H1 (cell line): ENCODE measurements at regions not wholly inside any gene's neighbourhood (a gene's known extent, or its start where the extent isn't known, plus 50 kb on each side); places are given as distances from the start of the nearest gene placed in this dataset.

Experiments used
- CTCF ChIA-PET: fragments of 300-600 bp; sonication (Branson Sonifier 250); formaldehyde crosslinking; loops from one replicate; lab custom pipeline; 2021; ENCODE audit not compliant: partially characterized antibody; lab: Charles Lee
- POLR2A ChIA-PET: fragments of 300-600 bp; sonication (Branson Sonifier 250); formaldehyde crosslinking; loops from one replicate; lab custom pipeline; 2021; ENCODE audit warnings: inconsistent platforms; ENCODE audit not compliant: partially characterized antibody; lab: Charles Lee
- DNase-seq, 2 experiments: peaks; one replicate each; pipeline versions ENCODE4 v3.0.0 to v3.0.0-alpha.2; 2010 to 2022; ENCODE audit warnings: low spot score in 2 of 2, low read depth in 1 of 2, mixed read lengths in 1 of 2
- FAIRE-seq: peaks from 2 replicates; lab custom pipeline; 2011; peaks lifted over from hg19 to GRCh38; lab: Jason Lieb, UNC
- H2AFZ ChIP-seq: 2 replicates; pipeline ENCODE4 v1.8.1; 2012; ENCODE audit warnings: low read length, inconsistent platforms
- H2AK5ac ChIP-seq: 2 replicates; pipeline ENCODE4 v1.6.1; 2013; ENCODE audit warnings: low read depth, low read length
- H2BK120ac ChIP-seq: replicated peaks from 2 replicates; pipeline ENCODE3; 2013; ENCODE audit warnings: low read depth, low read length, inconsistent platforms
- H2BK12ac ChIP-seq: 2 replicates; pipeline ENCODE4 v1.6.1; 2013; ENCODE audit warnings: low read depth, low read length
- H2BK15ac ChIP-seq: 2 replicates; pipeline ENCODE4 v1.6.1; 2013; ENCODE audit warnings: low read length
- H2BK20ac ChIP-seq: 2 replicates; pipeline ENCODE4 v1.6.1; 2013; ENCODE audit warnings: low read length
- H2BK5ac ChIP-seq: 2 replicates; pipeline ENCODE4 v1.6.1; 2013; ENCODE audit warnings: low read depth, low read length
- H3K14ac ChIP-seq: 2 replicates; pipeline ENCODE4 v1.6.1; 2013; ENCODE audit warnings: inconsistent platforms; ENCODE audit not compliant: insufficient read length
- H3K18ac ChIP-seq: 2 replicates; pipeline ENCODE4 v1.6.1; 2013; ENCODE audit warnings: low read length; ENCODE audit errors: extremely low read depth
- H3K23ac ChIP-seq: 2 replicates; pipeline ENCODE4 v1.6.1; 2013; ENCODE audit warnings: inconsistent platforms; ENCODE audit not compliant: insufficient read length
- H3K23me2 ChIP-seq: 2 replicates; pipeline ENCODE4 v1.6.1; 2013; ENCODE audit warnings: low read depth, low read length
- H3K27ac ChIP-seq: 2 replicates; pipeline ENCODE4 v1.6.1; 2011; ENCODE audit warnings: low read depth, low read length, inconsistent platforms
- H3K27me3 ChIP-seq, 4 experiments: replicated peaks in 1 of 4; 1 replicate in 1 of 4; 2 replicates in 3 of 4; pipeline versions ENCODE4 v1.6.1 to v1.8.1; 2011 to 2013; ENCODE audit warnings: low read length in 3 of 4, mild to moderate bottlenecking in 3 of 4, inconsistent platforms in 2 of 4, mixed read lengths in 2 of 4, moderate library complexity in 1 of 4; ENCODE audit not compliant: control insufficient read depth in 3 of 4, insufficient read depth in 3 of 4; ENCODE audit errors: extremely low read depth in 1 of 4
- H3K36me3 ChIP-seq, 4 experiments: 2 replicates each; pipeline versions ENCODE4 v1.6.1 to v1.8.1; 2011 to 2013; ENCODE audit warnings: mild to moderate bottlenecking in 4 of 4, low read length in 3 of 4, moderate library complexity in 2 of 4, control low read depth in 1 of 4, inconsistent platforms in 1 of 4; ENCODE audit not compliant: insufficient read depth in 4 of 4, control insufficient read depth in 2 of 4
- H3K4ac ChIP-seq: replicated peaks from 2 replicates; pipeline ENCODE3; 2013; ENCODE audit warnings: low read length, low read depth, mixed read lengths, inconsistent platforms; ENCODE audit not compliant: insufficient read length
- H3K4me1 ChIP-seq, 4 experiments: replicated peaks in 1 of 4; 1 replicate in 1 of 4; 2 replicates in 3 of 4; pipeline versions ENCODE4 v1.6.1 to v1.8.1; 2011 to 2013; ENCODE audit warnings: low read length in 3 of 4, inconsistent platforms in 2 of 4, mixed read lengths in 1 of 4; ENCODE audit not compliant: insufficient read depth in 4 of 4, control insufficient read depth in 3 of 4
- H3K4me2 ChIP-seq, 2 experiments: 2 replicates each; pipeline versions ENCODE4 v1.6.1 to v1.8.1; 2011 to 2013; ENCODE audit warnings: low read depth in 2 of 2, low read length in 2 of 2, control low read depth in 1 of 2, inconsistent platforms in 1 of 2, mild to moderate bottlenecking in 1 of 2; ENCODE audit not compliant: insufficient read depth in 1 of 2
- H3K4me3 ChIP-seq, 4 experiments: fragments of 200-600, 300-600 bp in 1 of 4; sonication (generic), shearing (Covaris generic), sonication (Bioruptor Twin) in 1 of 4; 2 replicates each; pipeline versions ENCODE4 v1.5.1 to v1.8.1; 2011 to 2016; ENCODE audit warnings: low read length in 4 of 4, low read depth in 3 of 4, control low read depth in 2 of 4, inconsistent platforms in 2 of 4, mild to moderate bottlenecking in 2 of 4, mixed read lengths in 1 of 4, moderate library complexity in 1 of 4; ENCODE audit not compliant: insufficient read depth in 2 of 4; ENCODE audit errors: extremely low read depth in 1 of 4
- H3K56ac ChIP-seq: replicated peaks from 2 replicates; pipeline ENCODE3; 2013; ENCODE audit warnings: low read depth, mild to moderate bottlenecking, mixed read lengths, low read length, inconsistent platforms; ENCODE audit not compliant: insufficient read length
- H3K79me1 ChIP-seq: 2 replicates; pipeline ENCODE4 v1.6.1; 2013; ENCODE audit warnings: low read depth, low read length, control low read depth
- H3K79me2 ChIP-seq, 2 experiments: 2 replicates each; pipeline versions ENCODE4 v1.6.1 to v1.8.1; 2012 to 2013; ENCODE audit warnings: low read length in 2 of 2, mild to moderate bottlenecking in 2 of 2, inconsistent platforms in 1 of 2; ENCODE audit not compliant: insufficient read depth in 2 of 2, control insufficient read depth in 1 of 2
- H3K9ac ChIP-seq, 4 experiments: replicated peaks in 1 of 4; 1 replicate in 1 of 4; 2 replicates in 3 of 4; pipeline versions ENCODE4 v1.6.1 to v1.8.1; 2011 to 2013; ENCODE audit warnings: low read depth in 3 of 4, low read length in 3 of 4, control low read depth in 2 of 4, mild to moderate bottlenecking in 2 of 4, moderate library complexity in 2 of 4, inconsistent platforms in 1 of 4; ENCODE audit errors: extremely low read depth in 1 of 4
- H3K9me3 ChIP-seq, 2 experiments: 2 replicates each; pipeline versions ENCODE4 v1.6.1 to v1.8.1; 2012 to 2013; ENCODE audit warnings: mild to moderate bottlenecking in 2 of 2, moderate library complexity in 2 of 2, control low read depth in 1 of 2, inconsistent platforms in 1 of 2, low read depth in 1 of 2, low read length in 1 of 2, mixed read lengths in 1 of 2; ENCODE audit not compliant: insufficient read depth in 2 of 2
- H4K20me1 ChIP-seq, 2 experiments: replicated peaks in 1 of 2; 2 replicates each; pipeline versions ENCODE3 to v1.8.1; 2011 to 2013; ENCODE audit warnings: inconsistent platforms in 2 of 2, low read length in 2 of 2, mild to moderate bottlenecking in 1 of 2; ENCODE audit not compliant: insufficient read depth in 2 of 2, control insufficient read depth in 1 of 2
- H4K5ac ChIP-seq: 2 replicates; pipeline ENCODE4 v1.6.1; 2013; ENCODE audit warnings: low read length, low read depth, mixed read lengths, inconsistent platforms; ENCODE audit not compliant: insufficient read length
- H4K8ac ChIP-seq: 2 replicates; pipeline ENCODE4 v1.8.0; 2013; ENCODE audit warnings: mild to moderate bottlenecking, moderate library complexity, low read length, inconsistent platforms; ENCODE audit not compliant: insufficient read depth; ENCODE audit errors: extremely low read depth
- H4K91ac ChIP-seq: replicated peaks from 2 replicates; pipeline ENCODE3; 2013; ENCODE audit warnings: low read length, mixed read lengths, inconsistent platforms; ENCODE audit not compliant: insufficient read length
- ATF2 ChIP-seq: IDR thresholded peaks from 2 replicates; pipeline ENCODE4 v1.6.1; 2012; ENCODE audit warnings: low read length, inconsistent platforms
- CBX5 ChIP-seq: fragments of 300-800, 300-1000 bp; sonication (generic); IDR thresholded peaks from 2 replicates; pipeline ENCODE4 v1.7.1; 2016; ENCODE audit warnings: antibody characterized with exemption, low read length, low read depth
- CEBPB ChIP-seq: IDR thresholded peaks from 2 replicates; pipeline ENCODE4 v1.6.1; 2012; ENCODE audit warnings: low read depth, low read length
- EGR1 ChIP-seq: IDR thresholded peaks from 2 replicates; pipeline ENCODE4 v1.6.1; 2011; ENCODE audit warnings: low read depth, low read length, borderline replicate concordance
- GTF2F1 ChIP-seq: IDR thresholded peaks from 2 replicates; pipeline ENCODE4 v1.6.1; 2012; ENCODE audit warnings: low read depth, low read length, improper control_type of control experiment, borderline replicate concordance
- KDM5A ChIP-seq: fragments of 200-600 bp; IDR thresholded peaks from 2 replicates; pipeline ENCODE4 v1.7.1; 2012; ENCODE audit warnings: mild to moderate bottlenecking, low read length, inconsistent platforms, mixed read lengths
- NANOG ChIP-seq: IDR thresholded peaks from 2 replicates; pipeline ENCODE4 v1.6.1; 2011; ENCODE audit warnings: low read length, low read depth, mild to moderate bottlenecking, inconsistent platforms; ENCODE audit not compliant: insufficient read depth, poor library complexity, severe bottlenecking
- NRF1 ChIP-seq: IDR thresholded peaks from 2 replicates; pipeline ENCODE4 v1.6.1; 2011; ENCODE audit warnings: mild to moderate bottlenecking, low read depth, low read length, improper control_type of control experiment
- POU5F1 ChIP-seq: IDR thresholded peaks from 2 replicates; pipeline ENCODE4 v1.6.1; 2011; ENCODE audit warnings: low read depth, mild to moderate bottlenecking, low read length, moderate library complexity
- SIRT6 ChIP-seq: IDR thresholded peaks from one replicate; pipeline ENCODE4 v1.7.1; 2012; ENCODE audit warnings: low read length, inconsistent platforms
- SP1 ChIP-seq: IDR thresholded peaks from 2 replicates; pipeline ENCODE4 v1.6.1; 2011; ENCODE audit warnings: low read depth, low read length
- USF2 ChIP-seq: IDR thresholded peaks from 2 replicates; pipeline ENCODE4 v1.6.1; 2011; ENCODE audit warnings: low read length, improper control_type of control experiment
- YY1 ChIP-seq: IDR thresholded peaks from 2 replicates; pipeline ENCODE4 v1.6.1; 2011; ENCODE audit warnings: low read depth, mild to moderate bottlenecking, low read length
- WGBS, 2 experiments: shearing (Covaris generic) in 1 of 2; methylation state at CpG; one replicate each; pipeline versions ENCODE4 v1.1.6 to v1.1.7; 2013 to 2015; ENCODE audit warnings: low lambda C conversion rate in 2 of 2, mixed read lengths in 2 of 2, inconsistent platforms in 1 of 2, low coverage in 1 of 2, missing lambda C conversion rate in 1 of 2; ENCODE audit not compliant: insufficient replicate concordance in 2 of 2, insufficient coverage in 1 of 2, insufficient read length in 1 of 2; ENCODE audit errors: extremely low coverage in 1 of 2, missing lambda C conversion rate in 1 of 2; 5-methylcytosine and 5-hydroxymethylcytosine counted together

GRCh38 chr2:75846683-75847190 lies 136.0 kb upstream of the GCFC2 start:
- no peak overlapping the region for H2AK5ac ChIP-seq
- no peak overlapping the region for H2BK15ac ChIP-seq
- no peaks in the 10 kb centered on the region for H3K23me2 ChIP-seq
- ChIA-PET CTCF (no interaction called here), POLR2A (no interaction called here)
- no peak overlapping the region for H2BK5ac ChIP-seq
- no peaks in the 10 kb centered on the region for H3K4me1 ChIP-seq
- H3K79me1 ChIP-seq = no peaks in the 10 kb centered on the region
- no peak overlapping the region for H2BK120ac ChIP-seq
- H3K4me3 ChIP-seq = no peak overlapping the region
- no peaks in the 10 kb centered on the region for H4K20me1 ChIP-seq
- H2BK20ac ChIP-seq = no peak overlapping the region
- H2AFZ ChIP-seq = no peak overlapping the region
- no peak overlapping the region for H4K8ac ChIP-seq
- no peak overlapping the region for H3K23ac ChIP-seq
- H3K9ac ChIP-seq = no peak overlapping the region
- no peak overlapping the region for H3K4ac ChIP-seq
- no peaks in the 10 kb centered on the region; a peak in 1 of 4 replicates for H3K9me3 ChIP-seq
- 62% methylated on average over 1 of the region's 1 CpG; no CpG with 5 or more reads in 1 of the 2 experiments for WGBS, 2 experiments
- no peak overlapping the region for H3K56ac ChIP-seq
- H3K36me3 ChIP-seq = no peaks in the 10 kb centered on the region
- FAIRE-seq (no peak), DNase-seq (no peak)
- H4K91ac ChIP-seq = no peak overlapping the region
- no peaks in the 10 kb centered on the region for H3K79me2 ChIP-seq
- H3K4me2 ChIP-seq = no peak overlapping the region
- no peak overlapping the region for H3K18ac ChIP-seq
- no peak overlapping the region for H3K14ac ChIP-seq
- no peak overlapping the region for H2BK12ac ChIP-seq
- no peak overlapping the region for H3K27ac ChIP-seq
- H4K5ac ChIP-seq = no peak overlapping the region
- no peaks in the 10 kb centered on the region for H3K27me3 ChIP-seq
- TF ChIP-seq EGR1 = no peak
- no peak for TF ChIP-seq SP1
- no peak for TF ChIP-seq CBX5
- TF ChIP-seq SIRT6 = no peak
- TF ChIP-seq NRF1 = no peak
- no peak for TF ChIP-seq GTF2F1
- no peak for TF ChIP-seq KDM5A
- no peak for TF ChIP-seq CEBPB
- TF ChIP-seq USF2 = no peak
- TF ChIP-seq NANOG = no peak
- no peak for TF ChIP-seq ATF2
- no peak for TF ChIP-seq YY1
- no peak for TF ChIP-seq POU5F1
